NCI-H1694 treated with DMSO at 0.1 percent for 48 hours (cell line): ENCODE measurements at regions not wholly inside any gene's neighbourhood (a gene's known extent, or its start where the extent isn't known, plus 50 kb on each side); places are given as distances from the start of the nearest gene placed in this dataset.
"Not testable (repeated sequence)": the region's sequence is repeated elsewhere in the genome, so short reads cannot be mapped to it uniquely, and the experiment has no call there.

Experiments used
- DNase-seq: peaks from one replicate; lab custom pipeline; 2025; lab: John Stamatoyannopoulos, UW

DNA sequence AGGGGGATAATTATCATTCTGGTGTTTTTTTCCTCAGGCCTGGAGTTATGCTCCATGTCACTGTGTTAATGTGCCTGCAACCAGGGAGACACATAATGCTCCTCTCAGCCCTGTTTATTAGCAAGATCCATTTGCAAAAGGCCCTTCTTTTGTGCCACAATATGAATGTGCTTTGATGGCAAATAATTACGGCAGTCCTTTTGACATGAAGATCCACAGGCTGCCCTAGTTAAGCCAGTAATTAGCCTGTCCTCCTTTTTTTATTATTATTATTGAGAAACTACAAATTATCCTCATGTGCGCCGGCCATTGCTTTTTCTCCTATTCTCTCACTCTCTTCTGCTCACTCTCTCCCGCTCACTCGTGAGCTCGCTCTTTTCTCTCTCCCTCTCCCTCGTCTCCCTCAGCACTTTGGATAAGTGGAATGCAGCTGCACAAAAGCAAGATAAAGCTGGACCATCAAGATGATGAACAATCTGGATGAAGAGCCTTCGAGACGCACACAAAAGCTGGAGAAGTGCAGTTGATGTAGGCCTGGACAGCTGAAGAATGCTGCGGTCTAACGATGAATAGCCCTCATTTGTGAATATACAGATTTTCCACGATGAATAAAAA, 762.3 kb downstream of the BCL11A start:
- no peak for DNase-seq

DNA sequence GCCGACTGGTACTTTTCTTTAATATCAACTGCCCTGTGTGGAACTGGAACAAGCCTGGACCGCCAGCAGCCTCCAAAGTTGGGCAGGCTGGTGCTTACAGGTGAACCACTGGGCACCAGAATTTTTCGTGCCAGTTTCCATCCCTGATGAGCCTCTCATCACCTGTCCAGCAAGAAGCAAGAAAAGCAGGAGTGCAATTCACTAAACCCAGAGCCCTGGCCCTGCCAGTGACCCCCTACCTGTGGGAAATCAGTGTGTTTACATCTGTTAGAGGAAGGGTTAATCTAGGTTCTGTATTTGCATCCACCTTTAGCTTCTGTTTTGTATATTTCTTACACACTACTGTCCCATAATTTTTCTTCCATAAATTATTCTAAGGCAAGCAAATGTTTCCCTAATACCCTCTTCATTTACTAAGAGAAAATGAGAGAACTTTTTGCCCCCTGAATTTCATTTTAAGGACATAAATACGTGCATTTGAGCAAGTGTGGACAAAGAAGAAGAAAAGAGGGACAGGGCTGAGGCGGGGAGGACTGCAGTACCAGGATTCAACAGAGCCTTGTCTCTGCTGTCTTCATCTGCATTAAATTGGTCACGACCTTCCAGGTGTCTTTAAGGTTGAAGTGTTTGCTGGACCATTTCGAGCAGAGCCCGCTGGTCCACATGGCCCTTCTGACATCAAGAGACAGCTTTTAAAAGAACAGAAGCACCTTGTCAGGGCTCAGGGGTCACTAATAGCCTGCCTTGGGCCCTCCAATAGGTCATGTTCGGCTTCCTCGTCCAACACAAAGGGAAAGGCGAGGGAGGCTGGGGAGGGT, 763.1 kb downstream of the BCL11A start:
- DNase-seq: no peak

DNA sequence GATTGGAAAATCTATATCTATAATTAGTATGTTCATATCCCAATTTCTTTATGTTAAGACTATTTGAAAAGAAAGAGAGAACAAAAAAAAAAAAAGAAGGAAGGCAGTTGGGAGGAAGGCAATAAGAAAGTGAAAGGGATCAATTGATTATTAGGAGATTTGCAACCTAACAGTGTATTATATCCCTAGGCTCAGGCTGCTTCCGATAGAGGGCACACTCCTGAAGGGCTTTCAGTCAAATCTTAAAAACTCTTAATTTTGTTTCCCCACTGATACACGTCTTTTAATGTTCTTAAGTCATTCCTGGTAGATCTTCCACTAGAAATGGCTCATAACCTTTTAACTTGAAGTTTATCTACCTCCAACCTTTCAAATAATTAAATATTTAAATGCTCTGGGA, 763.9 kb downstream of the BCL11A start:
- DNase-seq: no peak

DNA sequence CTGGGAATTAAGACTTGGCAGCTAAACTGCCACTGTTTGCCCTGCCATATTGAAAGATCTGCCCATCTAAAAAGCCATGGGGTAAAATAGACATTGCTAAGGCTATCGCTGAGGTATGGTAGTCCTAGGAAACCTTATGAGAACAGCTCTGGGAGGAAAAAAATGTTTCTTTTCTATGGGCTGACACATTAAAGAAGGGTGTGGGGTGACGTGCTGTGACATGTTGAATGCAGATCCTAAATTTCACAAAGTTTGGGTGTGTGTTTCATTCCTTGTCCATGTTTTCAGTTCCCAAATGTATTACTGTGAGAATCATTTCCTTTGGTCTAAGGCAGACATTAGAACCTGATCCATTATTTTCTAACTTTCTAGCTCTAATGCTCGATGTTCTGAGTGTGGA, 766.4 kb downstream of the BCL11A start:
- DNase-seq: no peak

DNA sequence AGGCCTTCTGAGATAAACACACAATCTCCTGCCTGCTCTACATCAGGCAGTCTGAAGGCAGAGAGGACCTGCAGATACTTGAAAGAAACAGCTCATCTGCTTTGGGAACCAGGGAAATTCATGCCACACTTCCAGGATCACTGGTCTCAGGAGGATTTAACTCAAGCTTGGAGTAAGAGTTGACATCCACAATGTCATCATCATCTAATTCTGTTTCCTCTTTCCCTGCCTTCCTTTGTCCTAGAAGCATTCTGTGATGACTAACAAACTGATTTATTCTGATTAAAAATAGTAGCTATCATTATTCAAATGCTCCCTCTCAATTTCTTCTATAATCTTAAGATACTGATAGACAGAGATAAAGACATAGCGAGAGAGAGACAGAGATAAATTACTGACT, 766.8 kb downstream of the BCL11A start:
- no peak for DNase-seq

DNA sequence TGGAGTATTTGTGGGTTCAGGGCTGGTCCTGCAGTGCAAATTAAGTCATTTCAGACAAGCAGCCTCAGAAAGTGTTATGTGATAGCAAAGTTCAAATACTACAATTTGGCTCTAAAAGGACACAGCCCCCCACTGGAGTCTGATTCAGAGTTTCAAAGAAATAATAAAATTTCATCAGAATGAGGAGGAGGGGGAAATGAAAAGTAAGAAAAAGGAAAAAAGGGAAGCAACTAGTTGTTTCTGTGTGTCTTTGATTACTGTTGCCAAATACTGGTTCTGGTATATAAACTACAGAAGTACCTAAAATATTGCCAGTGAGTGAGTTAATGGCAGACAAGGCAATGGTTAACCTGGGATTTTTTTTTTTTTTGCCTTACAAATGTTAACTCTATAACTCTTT, 773.9 kb downstream of the BCL11A start:
- no peak for DNase-seq

DNA sequence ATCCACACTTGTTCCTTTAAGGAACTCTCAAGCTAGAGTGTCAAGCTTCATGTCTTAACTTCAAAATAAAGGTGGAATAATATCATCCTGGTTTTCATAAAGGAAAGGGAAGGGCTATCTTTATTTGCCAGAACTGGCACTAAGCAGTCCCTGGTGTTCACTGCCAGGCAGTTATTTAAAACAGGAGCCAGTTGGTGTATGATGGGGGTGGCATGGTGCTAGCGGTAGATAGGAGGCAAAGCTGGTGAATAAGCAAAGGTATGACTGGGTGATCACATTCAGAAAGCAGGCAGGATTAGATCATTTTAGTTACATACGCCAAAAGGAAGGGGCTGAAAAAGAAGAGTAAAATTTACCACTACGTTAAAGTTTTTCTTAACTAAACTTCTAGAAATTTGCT, 776.3 kb downstream of the BCL11A start:
- no peak for DNase-seq

DNA sequence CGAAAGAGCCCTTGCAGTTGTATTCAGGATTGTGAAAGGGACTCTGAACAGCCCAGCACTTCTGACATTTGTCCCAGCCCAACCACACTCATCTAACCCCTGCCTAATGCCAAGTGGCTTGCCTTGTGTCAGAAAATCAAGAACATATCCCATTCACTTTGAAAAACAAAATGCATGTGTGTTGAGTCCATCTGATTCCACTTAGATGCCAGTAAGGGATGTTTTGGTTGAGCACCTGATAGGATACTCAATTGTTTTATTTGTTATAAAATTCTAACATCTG, 776.8 kb downstream of the BCL11A start:
- DNase-seq: no peak

DNA sequence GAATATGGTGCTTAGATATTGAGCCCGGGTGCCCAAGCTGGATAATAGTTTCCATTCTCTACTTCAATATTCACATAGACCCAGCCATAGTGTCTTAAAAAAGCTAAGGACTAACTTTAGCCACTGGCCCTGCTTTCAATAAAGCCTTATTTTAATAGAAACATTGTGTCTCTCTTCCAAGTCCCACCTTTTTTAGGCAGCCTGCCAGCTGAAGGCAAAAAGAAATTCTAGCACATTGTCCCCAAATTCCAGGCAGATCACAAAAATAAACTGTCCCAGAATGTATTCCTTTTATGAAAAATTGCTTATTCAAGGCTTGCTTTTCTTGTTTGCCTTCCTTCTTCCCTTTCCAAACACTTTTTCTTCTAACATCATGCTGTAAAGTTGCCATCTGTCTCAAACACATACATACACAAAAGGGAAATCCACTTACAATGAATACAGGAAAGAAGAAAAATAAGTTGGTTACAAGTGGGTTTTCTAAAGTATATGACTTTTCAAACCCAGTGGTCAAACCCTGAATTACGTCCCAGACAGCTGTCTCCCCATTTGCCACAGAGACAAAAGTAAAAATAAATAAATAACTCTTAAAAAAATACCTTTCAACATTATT, 778.5 kb downstream of the BCL11A start:
- no peak for DNase-seq

DNA sequence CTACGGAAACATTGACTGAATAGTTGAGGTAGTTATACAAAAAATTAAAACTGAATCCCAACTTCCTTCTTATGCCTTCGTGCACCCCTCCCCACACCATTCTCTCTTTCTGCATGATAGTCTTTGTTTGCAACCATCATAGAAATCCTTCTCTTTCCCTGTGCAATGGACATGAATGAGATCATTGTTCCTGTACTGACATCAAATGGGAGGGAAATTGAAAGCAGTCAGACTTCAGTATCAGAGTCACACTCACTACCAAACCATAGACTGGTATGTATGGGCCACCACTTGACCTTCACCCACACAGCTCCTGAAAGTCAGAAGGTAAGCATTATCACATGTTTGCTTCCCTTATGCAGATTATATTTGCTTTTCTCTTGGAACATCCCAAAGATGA, 782.8 kb downstream of the BCL11A start:
- DNase-seq: no peak

DNA sequence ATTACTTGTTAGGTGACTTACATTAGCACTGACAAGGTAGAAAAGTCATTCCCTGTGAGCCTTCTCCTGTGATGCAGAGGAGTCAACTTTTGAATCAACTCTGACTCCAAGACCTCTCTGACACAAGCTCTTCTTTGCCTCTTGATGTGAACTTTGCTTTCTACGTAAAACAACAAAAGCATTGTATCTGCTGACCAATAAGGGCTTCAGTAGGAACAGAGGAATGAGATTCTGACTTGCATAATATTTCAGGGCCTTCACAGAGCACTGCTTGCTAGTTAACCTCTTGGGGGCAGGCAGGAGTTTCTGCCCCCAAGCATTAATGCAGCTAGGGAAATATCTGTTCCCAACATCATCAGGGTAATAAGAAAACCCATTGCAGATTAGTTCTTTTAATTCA, 791.5 kb downstream of the BCL11A start:
- DNase-seq: no peak

DNA sequence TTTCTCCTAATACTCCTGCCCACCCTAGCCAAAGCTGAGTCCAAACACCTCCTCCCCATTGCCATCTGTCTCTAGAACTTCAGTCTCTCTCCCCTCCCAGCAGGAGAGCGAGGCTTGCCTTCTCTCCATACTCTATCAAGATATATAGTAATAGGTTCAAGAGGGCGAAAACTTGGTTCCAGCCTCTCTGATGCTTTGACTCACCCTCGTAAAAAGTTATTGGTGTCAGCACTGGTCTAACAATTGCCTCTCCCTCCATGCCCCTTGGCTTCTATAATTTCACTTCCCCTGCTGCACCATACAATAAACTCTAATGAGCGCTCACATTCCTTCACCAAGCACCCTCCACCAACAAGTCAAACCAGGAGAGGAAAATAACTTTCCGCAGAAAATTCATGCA, 797.3 kb downstream of the BCL11A start:
- DNase-seq: no peak

DNA sequence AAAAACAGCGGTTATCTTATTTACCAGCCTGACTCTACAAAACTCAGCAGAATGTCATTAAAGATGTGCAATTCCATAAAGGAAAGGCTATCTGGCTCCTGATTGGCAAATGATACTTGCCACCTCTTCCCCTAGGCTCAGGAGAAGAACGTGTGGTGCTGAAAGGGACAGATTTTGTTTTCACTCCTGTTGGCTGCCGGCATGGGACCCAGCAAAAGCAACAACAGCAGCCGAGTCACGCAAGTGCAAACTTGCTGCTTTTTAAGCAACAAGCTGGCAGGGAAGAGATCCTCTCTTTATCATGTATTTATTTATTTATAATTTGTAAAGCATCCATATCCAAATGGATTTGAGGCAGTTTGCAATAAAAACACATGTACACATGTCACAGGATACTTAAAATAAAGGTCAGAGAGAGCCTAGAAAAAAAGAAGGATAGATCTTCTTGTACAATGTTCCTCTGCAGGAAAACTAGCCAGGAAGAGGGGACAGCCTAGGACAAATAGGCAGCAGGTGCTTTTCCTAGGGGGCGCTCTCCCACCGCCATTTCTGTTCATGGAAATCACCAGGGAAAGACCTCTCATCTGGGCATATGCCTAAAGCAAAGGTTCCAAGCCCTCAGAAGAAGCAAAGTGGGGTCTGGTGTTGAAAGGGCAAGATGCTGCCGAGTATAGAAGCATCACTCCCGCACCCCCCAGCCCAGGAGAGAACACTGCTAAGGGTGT, 799.3 kb downstream of the BCL11A start:
- peak; percentile 96 for DNase-seq

DNA sequence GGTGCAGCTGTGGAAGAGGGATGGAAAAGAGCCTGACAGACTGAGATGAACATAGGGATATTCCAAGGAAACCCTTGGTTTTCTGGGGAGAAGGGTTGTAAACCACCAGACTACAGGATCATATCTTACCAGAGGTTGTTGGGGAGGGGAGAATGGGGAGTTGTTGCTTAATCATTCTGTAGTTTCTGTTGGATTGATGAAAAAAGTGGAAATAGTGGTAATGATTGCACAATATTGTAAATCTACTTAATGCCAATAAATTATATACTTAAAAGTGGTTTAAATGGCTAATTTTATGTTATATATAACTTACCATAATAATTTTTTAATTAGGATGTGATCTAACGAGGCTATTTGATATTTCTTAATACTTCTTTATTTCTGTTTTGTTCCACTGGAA, 800.9 kb downstream of the BCL11A start:
- no peak for DNase-seq

DNA sequence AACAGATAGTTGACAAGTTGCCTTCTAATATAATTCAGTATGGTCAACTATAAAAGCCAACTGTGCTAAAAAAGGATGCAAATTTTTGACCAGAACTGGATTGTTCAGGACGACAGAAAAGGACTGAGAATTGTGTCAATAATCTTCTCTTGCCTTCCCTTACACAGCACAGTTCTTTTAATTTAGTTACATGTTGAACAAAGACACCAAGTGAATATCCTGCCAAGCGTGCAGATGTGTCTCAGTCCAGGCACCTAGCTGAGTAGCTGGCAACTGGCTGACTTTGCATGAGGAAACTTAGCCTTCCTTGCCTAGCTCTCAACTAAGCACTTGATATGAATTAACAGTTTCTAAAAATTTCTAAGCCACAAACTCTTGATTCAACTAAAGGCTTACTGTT, 801.4 kb downstream of the BCL11A start:
- DNase-seq: no peak

DNA sequence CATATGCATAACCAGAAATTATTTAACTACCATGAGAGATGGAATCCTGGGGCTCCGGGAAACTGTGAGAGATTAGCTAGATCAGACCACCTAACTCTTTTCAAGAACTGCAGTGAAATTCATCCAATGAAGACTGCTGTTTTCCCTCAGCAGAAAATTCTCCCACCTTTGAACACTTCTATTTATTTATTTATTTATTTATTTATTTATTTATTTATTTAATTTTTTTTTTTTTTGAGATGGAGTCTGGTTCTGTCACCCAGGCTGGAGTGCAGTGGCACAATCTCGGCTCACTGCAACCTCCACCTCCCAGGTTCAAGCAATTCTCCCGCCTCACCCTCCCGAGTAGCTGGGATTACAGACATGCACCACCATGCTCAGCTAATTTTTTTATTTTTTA, 802.2 kb downstream of the BCL11A start:
- DNase-seq: not testable (repeated sequence)

DNA sequence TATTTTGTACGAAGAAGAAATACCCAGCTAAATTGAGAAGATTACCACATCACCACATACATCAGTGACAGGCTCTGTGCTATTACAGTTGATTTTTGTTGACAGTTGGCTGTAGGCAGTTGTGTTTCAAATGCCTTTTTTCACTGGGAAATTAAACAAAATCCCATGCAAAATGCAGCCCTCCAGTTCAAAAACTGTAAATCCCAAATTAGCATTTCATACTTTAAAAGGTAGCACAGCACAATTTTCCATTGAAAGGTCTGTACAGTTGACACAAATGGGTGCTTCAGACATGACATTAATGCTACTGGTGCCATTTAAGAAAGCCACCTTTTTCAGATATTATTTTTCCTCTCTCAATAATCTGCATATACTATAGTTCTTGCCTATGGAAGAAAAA, 807.2 kb downstream of the BCL11A start:
- DNase-seq: no peak

DNA sequence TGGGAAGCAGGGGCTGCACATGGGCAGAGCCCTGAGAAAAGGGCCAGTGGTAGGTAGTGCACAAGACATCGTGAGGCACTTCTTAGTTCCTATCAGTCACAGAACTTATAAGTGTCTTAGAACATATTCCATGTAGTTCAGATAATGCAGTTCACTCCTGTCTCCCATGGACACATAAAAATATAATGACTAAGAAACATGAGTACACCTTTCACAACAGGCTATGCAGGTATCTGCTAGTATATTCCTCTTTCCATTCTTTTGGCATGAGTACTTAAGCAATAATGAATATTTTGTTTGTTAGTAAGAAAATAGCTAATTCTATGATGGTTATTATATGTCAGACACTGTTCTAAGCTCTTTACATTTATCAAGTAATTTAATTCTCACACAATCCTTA, 808.4 kb downstream of the BCL11A start:
- DNase-seq: no peak

DNA sequence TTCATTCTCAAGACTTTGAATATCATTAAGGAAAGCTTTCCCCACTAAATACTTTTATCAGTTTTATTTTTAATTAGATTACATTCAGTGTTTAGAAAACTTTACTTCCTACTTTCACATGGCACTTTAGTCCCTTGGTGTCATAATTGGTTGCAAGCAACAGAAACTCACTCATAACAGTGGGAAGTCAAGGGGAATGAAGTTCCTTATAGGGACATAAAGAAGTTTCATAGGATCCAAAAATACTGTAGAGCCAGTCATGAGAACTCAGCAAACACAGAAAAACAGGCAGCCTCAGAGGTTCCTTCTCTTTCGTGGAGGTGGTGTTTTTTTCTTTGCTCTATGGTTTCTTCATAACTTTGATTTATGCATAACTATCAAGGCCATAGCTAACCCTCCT, 809.0 kb downstream of the BCL11A start:
- DNase-seq: no peak

DNA sequence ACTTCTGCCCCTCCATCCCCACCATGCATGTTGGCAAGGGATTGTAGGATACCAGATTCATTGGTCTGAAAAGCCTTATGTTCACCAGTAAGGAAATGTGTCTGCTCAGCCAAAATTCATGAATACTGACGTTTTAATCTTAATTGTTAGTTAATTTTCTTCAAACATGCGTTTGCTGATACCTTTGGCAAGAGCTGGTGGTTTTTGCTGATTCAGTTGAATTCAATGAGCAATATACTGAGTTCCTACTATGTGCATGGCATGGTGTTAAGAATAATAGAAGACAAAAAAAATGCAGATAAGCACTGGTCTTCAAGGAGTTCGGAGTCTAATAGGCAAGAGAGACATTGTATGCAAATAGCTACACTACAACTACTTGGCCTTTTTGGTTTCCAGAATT, 811.6 kb downstream of the BCL11A start:
- DNase-seq: no peak

DNA sequence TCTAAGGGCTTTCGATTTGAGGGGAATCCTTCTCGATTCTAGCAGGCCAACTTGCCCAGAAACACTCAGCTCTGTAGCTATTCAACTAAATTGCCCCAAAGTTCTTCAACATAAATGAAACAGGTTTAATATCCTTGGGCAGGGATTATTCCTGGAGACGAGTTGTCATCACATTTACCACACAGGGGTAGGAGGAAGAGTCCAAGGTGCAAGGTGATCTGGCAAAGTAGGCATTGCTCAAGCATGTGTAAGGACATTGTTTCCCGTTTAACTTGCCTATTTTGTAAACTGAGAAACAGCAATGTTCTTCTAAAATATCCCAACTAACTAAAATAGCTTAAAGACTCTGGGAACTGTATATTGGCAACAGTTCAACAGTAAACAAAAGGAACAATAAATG, 814.3 kb downstream of the BCL11A start:
- DNase-seq: no peak

DNA sequence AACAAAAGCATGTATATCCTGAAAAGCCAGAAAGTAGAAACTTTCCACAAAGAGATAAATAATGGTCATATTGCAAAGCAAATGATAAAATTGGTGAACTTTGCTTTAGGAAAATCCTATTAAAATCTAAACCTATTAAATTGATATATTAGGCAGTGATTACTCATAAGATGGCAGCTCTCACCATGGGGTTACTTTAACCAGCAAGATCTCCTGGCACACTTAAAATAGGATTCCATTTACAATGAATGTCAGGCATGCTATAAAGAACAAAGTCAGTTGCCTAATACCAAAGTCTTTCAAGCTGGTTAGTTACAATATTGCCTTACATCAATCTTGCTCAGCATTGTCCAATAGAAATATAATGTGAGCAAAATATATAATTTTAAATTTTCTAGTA, 816.2 kb downstream of the BCL11A start:
- no peak for DNase-seq

DNA sequence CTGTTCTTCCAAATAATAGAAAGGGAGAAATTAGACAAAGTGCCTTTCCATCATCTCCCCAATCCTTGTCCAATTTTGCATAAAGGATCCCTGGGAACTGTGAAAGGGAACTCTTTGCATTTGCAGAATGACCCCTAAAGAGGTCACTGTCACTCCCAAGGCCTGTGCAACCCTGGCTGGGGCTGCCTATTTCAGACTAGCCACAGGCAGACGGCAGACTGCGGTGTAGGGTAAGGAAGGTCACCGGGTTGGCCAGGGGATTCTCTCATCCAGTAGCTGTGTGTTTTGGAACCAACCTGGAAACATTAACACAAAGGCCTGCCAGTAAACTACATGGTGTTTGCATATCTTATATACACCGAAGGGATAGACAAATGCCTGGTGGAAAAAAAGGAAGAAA, 818.7 kb downstream of the BCL11A start:
- DNase-seq: no peak
